Stimulated activated CD4-positive, alpha-beta T cell treated with anti-CD3 and anti-CD28 coated beads, Interleukin-12 subunit alpha, Interleukin-12 subunit beta, amount 100 ng/mL, for 48 hours (primary cell): ENCODE measurements at regions not wholly inside any gene's neighbourhood (a gene's known extent, or its start where the extent isn't known, plus 50 kb on each side); places are given as distances from the start of the nearest gene placed in this dataset.
A peak's percentile ranks its signal among the peaks of the same experiment; 100 is the strongest.

ENCODE experiments used
- DNase-seq, 3 donors: peaks; one replicate each; pipeline ENCODE4 v3.0.0-alpha.2; 2020; ENCODE audit warnings: low read depth in 2 of 3, low spot score in 1 of 3

DNA sequence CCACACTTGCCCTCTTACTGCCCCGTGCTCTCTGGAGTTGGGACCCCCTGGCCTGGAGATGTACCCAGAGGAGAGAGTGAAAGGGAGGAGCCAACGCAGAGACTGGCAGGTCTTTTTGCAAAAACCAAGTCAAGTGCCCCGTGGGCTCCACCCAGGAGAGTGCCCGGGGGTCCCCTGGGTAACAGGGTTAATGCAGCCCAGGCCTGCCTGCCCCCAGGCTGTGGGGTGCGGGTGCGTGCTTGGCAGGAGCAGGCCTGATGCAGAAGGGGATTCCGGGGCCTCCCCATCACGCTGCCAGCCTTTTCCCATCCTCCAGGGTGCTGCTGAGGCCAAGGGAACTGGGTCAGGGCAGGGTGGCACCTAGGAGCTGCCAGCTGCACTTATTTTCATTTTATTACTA lies 184.4 kb downstream of the ERMARD start:
- no peak for DNase-seq

DNA sequence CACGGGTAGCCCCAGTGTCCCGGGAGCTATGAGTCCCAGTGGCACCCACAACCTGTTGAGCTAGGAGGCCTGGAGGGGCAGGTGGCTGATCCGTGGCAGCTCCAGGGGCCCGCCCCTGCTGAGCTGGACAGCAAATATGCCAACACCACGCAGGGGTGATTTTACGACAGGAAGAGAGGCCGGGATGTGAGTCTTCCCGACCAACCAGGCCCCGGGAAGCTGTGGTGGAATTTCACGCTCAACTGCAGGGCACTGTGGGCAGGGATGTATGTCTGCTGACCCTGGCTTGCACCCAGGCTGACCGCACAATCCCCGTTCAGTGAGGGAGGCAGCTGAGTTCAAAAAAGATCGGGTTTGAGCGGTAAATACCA lies 183.9 kb downstream of the ERMARD start:
- no peak for DNase-seq

DNA sequence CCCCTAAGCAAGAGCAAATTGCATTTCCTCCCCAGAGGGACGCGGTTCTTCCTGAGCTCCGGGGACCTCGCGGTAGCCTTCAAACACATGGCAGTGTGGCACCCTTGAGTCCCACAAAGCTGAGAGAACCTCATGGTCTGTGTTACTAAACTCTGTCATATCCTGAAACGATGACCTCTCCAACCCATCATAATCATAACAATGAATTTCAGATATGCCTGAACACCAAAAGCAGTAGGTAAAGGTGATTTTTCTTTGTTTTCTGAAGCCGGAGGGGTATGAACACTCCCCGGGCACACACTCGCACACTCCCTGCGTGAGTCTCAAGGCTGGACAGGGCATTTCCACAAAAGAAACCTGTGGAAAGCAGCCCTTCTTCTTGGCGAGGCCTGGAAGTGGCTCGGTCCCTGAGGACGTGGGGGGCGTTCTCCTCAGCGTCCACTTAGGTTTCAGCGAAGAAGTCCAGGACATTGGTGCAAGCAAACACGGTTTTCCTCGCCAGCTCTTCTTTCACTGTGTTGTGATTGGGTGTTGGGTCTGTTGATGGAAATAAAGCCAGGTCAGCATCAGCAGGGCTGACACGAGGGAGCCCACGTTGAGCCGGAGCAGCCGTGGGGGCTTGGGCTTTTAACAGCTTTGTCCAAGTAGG lies 183.4 kb downstream of the ERMARD start:
- no peak for DNase-seq

DNA sequence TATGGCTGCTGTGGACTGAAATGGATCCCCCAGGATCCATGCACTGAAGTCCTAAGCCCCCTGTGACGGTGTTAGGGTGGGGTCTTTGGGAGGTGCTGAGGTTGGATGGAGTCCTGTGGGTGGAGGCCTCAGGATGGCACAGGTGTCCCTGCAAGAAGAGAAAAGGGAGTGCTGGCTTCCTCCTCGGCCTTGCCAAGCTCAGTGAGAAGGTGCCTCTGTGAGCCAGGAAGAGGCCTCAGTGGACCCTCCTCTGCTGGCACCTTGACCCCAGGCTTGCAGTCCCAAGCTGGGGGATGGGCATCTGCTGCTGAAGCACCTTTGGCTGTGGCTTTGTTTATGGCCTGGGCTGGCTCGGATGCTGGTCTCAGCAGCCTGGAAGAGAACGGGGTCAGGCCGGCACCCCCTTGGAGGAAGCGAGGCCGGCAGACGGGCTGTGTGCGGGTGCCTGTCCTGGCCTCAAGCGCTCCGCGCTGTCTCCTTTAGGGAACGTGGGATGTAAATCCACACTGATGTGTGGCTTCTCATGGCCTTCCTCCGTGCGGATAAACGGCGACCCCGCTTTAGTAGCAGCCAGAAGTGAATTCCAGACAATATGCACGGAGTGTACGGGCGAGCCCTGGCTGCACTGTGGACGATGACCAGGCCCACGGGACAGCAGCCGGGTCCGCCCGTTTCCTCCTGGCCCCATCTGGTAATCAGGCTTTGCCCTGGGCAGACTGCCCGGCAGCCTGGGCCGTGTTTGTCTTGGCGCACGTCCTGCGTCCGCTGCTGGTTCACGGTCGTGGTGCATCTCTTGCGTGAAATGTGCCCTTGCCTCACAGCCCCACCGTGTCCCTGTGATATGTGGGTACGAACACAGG lies 182.6 kb downstream of the ERMARD start:
- no peak for DNase-seq

DNA sequence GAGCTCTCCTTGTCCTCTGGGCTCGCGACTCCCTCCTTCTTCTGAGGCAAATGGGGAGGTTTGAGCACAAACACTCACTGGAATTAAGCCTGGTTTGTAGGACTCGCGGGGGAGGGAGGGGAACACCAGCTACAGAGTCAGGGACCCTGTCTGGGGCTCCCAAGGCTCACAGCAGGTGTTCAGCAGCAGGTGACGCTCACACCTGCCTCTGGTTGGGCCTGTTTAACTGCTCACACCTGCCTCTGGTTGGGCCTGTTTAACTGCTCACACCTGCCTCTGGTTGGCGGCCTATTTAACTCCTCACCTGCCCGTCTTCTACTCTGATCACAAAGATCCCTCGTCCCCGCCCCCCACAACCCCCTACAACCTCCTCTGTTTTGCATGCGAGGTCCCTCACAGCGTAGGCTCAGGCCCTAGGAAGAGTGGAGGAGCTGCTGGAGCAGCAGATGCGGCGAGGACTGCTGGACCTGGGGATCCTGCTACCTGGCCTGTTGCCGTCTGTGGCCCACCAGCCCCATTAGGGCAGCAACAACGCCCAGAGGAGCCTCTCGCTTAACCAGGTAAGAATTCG lies 181.9 kb downstream of the ERMARD start:
- DNase-seq = no peak

DNA sequence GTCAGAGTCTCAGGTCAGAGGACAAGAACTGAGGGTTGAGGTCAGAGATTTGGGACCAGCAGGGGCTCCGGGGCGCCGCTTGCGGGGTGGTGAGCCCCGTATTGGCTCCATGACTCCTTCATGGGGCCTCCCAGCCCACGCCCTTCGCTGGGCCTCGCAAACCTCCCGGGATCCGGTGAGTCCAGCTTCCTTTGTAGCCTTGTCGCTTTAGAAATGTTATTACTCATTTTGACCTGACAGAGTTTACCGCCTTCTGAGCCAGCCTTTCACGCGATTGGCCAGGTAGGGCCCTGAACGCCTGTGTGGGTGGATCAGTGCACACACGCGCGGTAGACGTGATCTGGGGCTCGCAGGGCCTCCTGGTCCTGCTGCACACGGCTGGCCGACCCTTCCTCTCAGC lies 181.1 kb downstream of the ERMARD start:
- DNase-seq = no peak

DNA sequence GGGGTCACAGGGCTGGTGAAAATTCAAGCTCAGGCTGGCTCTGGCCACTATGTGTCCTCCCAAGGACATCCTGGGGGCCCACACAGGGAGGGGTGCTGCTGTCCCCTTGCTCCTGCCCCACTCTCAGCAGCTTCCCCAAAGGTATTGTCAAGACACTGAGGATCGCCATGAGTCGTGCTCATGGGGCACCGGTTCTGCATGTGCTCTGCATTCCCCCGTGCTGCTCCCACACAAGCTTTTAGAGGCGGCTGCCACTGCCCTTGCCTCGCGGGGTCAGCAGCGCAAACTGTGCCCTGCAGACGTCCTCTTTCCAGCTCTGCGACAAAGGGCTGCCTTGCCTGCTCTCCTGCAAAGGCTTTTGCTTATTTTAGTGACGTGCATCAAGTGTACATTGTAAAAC lies 179.8 kb downstream of the ERMARD start:
- DNase-seq = no peak

DNA sequence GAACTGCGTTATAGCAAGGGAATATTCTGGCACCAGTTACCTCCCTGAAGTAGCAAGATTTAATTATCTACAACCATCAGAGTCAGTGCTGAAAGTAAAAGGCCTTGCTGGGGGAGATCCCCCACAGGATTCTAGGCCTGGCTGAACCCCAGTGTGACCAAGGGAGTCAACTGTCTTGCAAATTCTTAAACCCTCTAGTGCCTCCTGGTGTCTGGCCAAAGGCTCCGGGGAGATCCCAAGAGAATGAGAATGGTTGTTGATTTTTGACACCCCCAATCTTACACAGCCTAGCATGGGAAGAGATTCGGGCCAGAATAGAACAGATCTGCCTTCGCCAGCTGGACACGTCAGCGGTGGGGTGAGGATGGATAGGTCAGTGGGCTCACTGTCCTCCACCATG lies 179.4 kb downstream of the ERMARD start:
- no peak for DNase-seq

DNA sequence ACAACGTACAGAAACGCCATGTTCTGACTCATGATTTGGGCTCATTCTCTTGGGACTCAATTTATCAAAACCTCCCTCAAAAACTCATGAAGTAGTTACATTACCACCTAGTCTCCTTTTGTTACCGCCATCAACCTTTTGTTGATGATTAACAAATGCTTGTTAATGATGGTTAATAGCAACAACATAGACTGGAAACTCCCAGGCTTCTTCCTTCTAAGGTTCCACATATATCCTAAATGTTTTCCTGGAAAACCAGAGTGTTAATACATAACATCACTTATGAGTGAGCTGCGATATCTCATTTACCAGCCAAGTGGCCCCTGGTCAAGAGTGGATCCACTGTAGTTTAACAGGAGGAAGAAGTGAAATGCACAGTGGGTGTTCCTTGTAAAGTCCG lies 176.3 kb downstream of the ERMARD start:
- DNase-seq = no peak

DNA sequence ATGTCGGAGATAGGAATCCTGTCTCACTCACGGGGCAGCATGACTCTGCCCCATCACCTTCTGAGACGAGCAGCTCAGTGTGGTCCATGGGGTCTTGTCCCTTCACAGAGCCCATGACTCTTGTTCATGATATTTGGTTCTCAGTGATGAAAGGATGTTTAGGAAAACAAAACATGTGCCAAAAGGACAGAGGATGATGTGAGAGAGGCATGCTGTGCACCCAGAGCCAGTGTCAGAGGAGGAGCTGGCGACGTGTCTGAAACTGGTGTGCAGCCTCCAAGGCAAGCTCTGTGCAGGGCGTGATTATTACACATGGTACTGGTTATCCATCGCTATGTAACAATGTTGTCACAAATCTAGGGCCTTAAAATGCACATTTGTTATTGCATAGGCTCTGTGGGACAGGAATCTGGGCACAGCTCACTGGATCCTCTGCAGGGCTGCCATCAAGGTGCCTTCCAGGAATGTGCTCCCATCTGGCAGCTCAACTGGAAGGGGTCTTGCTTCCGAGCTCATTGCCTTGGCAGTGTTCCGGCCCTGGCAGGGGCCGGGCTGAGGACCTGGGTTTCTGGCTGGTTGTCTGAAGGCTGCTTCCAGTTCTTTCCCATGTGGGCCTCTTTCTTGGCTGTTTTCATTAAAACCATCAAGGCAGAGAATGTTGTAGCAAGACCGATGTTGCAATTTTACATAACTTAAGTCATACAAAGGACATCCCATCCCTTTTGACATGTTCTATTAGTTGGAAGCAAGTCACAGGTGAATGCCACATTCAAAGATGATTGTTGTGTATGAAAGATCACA lies 175.4 kb downstream of the ERMARD start:
- no peak for DNase-seq

DNA sequence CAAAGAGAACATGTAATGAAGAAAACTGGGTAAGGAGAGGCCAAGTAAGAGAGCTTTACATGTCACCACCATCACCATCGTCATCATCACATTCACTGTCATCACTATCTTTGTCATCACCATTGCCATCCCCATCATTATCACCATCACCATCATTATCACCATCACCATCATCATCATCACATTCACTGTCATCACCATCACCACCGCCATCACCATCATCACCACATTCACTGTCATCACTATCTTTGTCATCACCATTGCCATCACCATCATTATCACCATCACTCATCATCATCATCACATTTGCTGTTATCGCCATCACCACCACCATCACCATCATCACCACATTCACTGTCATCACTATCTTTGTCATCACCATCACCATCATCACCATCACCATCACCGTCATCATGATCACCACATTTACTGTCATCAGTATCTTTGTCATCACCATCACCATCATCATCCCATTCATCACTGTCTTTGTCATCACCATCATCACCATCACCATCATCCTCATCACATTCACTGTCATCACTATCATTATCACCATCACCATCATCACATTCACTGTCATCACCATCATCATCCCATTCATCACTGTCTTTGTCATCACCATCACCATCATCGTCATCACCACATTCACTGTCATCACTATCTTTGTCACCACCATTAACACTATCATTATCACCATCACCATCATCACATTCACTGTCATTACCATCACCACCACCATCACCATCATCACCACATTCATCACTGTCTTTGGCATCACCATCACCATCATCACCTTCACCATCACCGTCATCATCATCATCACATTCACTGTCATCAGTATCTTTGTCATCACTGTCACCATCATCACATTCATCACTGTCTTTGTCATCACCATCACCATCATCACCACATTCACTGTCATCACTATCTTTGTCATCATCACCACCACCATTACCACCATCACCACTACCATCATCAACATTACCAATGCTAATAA lies 172.3 kb downstream of the ERMARD start:
- DNase-seq = no peak

DNA sequence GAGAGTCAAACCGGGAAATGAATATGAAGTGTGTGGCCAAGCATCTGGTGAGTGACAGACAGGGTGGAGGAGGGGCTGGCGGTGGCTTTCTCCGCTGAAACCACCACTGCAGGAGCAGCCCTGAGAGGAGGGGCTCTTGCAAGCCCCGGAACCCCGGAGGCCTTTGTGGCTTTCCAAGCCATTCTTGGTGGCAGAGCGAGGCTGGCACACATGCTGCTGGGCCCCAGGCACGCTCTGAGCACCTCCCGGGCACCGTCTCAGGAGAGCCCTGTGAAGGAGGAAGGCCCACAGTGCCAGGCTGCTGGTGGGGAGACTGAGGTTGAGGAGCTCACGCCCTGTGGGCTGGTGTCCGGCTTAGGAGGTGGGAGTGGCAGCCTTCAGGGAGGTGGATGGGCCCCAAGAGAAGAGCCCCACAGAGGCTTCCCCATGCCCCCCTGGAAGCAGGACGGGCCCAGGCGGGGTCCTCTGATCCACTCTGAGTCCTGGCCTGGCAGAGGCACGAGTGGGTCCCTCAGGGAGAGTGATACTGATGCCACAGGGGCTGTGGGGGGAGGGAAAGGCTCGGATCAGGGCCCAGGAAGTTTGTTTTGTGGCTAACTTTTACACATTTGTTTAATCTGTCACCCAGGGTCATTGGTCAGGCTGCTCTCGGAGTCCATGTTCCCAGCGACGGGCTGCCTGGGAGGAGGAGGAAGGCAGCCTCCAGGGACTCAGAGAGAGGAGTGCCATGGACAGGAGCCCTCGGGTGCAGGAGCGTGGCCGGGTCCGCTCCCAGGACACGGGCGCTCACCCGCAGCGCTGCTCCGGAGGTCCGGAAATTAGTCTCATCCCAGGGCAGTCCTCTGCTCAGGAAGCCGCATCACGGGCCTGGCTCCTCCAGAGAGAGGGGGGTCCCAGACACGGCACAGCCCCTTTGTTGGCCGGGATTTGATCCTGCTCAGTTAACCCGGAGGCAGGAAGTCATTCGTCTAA lies 170.7 kb downstream of the ERMARD start:
- peak; percentile 1 to 28 (median 18) for DNase-seq

DNA sequence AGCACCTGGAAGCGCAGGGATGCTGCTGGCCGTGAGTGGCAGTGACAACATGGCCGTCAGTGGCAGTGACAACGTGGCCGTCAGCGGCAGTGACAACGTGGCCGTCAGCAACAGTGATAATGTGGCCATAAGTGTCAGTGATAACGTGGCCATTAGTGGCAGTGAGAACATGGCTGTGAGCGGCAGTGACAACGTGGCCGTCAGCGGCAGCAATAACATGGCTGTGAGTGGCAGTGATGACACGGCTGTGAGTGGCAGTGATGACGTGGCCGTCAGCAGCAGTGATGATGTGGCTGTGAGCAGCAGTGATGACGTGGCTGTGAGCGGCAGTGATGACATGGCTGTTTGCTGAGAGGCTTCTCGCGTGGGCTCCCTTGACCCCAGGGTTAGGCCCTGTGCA lies 169.8 kb downstream of the ERMARD start:
- DNase-seq = no peak

DNA sequence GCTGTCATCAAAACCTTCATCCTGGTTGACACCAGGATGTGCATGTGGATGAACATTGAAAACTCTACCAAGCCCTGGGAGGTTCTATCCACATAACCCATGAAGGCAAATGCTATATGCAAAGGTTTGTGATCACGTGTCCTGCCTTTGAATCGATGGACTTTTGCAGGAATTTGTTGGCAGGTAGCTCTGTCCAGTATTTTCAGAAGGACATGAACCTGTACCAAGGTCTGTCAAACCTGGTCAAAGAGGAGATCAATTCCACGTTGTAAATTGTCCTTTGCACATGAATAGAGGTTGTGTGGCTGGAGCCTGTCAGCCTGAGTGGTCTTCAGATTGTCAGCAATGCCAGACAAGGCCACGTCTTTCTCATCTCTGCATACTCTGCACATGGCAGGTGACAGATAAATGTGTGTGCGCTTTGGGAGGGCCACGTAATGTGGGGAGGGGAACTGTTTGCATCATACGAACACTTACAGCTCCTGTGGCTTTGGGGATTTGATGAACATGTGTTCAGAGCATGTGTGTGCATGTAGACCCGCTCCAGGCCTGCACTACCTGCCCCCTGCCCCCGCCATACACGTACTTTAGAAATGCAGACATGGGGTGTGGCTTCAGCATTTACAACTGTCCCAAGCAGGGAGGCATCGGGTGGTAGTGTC lies 169.1 kb downstream of the ERMARD start:
- DNase-seq = no peak

DNA sequence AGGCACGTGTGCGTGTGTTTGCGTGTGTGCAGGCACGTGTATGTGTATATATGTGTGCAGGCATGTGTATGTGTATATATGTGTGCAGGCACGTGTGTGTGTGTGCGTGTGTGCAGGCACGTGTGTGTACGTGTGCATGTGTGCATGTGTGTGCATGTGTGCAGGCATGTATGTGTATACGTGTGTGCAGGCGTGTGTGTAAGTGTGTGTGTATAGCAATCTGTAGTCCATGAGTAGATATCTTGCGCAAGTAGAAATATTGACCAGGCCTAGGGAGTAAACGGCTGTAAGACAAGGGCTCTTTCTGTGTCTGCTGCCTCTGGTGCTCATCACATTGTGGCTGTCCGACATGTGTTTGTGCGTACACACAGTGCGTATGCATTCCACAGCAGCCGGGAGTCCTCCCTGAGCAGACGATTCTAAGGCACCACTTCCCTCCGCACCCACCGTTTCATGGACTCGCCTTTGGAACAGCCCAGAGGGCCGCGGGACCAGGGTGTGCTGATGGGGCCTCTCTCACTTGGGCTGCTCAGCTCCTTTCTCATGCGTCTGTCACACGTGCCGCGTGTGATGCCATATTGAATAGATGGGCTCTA lies 167.6 kb downstream of the ERMARD start:
- DNase-seq = no peak

DNA sequence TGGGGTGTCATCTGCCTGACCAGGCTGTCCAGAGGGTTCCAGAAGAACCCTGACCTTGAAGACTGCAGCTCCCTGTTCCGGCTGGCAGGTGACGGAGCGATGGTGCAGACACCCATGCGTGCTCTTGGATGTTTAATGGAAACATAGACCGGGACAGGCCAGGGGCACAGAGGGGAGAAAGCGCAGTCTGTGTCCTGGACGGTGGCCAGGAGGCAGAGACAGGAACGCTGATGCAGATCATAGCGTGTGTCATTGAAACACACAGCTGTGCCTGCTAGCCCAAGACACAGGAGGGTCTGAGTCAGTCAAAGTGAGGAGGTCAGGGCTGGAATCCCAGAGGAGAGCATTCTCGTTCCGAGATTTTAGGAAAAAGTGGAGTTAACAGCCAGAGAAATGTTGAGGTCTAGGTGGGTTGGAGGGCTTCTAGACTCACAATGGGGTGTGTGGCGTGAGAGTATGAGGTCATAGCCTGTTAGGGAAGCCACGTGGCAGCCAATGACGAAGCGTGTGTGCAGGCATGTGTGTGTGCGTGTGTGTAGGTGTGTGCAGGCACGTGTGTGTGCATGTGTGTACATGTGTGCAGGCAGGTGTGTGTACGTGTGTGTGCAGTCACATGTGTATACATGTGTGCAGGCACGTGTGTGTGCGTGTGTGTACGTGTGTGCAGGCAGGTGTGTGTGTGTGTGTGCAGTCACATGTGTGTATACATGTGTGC lies 167.0 kb downstream of the ERMARD start:
- no peak for DNase-seq

DNA sequence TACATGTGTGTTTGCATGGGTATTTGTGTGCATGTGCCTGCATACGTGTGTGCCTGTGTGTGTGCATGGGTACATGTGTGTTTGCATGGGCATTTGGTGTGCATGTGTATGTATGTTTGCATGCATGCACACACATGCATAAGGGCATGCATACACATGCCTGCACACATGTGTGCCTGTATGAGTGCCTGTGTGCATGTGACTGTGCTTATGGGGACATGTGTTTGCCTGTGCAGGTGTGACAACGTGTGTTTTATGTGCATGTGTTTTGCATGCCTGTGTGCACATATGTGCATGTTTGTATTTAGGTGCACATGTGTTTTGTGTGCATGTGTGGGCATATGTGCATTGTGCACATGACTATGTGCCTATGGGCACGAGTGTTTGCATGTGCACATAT lies 165.7 kb downstream of the ERMARD start:
- no peak for DNase-seq
